Mesodermal cell (in vitro differentiated cells): ENCODE measurements at regions not wholly inside any gene's neighbourhood (a gene's known extent, or its start where the extent isn't known, plus 50 kb on each side); places are given as distances from the start of the nearest gene placed in this dataset.

Experiments used
- H3K27ac ChIP-seq: 2 replicates; pipeline ENCODE4 v1.7.0; 2013; ENCODE audit warnings: mild to moderate bottlenecking, low read depth, low read length, moderate library complexity; ENCODE audit not compliant: severe bottlenecking
- H3K36me3 ChIP-seq: 2 replicates; pipeline ENCODE4 v1.7.1; 2013; ENCODE audit warnings: mild to moderate bottlenecking, low read length, moderate library complexity; ENCODE audit not compliant: control insufficient read depth, insufficient read depth
- H3K4me1 ChIP-seq: one replicate; pipeline ENCODE4 v1.7.1; 2013; ENCODE audit warnings: mild to moderate bottlenecking, low read length; ENCODE audit not compliant: insufficient read depth, control insufficient read depth, poor library complexity, severe bottlenecking
- H3K4me3 ChIP-seq: 2 replicates; pipeline ENCODE4 v1.7.0; 2013; ENCODE audit warnings: low read length, control low read depth, mild to moderate bottlenecking; ENCODE audit not compliant: insufficient read depth, poor library complexity, severe bottlenecking; ENCODE audit errors: extremely low read depth
- H3K9me3 ChIP-seq: 2 replicates; pipeline ENCODE4 v1.7.1; 2013; ENCODE audit warnings: mild to moderate bottlenecking, low read length, moderate library complexity; ENCODE audit not compliant: control insufficient read depth
- WGBS, 2 experiments: methylation state at CpG; one replicate each; pipeline ENCODE4 v1.1.5; 2013; ENCODE audit warnings: missing lambda C conversion rate in 2 of 2; ENCODE audit not compliant: insufficient coverage in 2 of 2; 5-methylcytosine and 5-hydroxymethylcytosine counted together

DNA sequence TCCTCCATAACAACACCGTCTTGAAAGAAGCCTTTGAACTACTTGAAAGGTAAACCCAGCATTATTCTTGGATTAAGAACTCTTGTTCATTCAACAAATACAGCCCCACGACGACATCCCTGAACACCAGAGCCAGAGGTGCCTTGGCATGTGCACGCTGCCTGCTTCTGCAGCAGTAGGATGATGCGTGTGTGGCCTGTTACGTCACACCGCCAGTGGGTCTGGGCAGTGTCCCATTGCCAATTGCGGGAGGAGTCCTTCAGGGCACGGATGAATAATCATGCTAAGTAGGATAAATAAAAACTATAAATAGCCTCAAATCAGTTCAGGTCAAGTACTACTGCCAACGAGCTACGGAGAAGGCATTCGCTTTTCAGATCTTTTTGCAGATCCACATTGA is 380.5 kb downstream of the SHANK2 start:
- 93 to 95% methylated on average over 7 to 9 of the region's 12 CpGs for WGBS, 2 experiments
- no peaks in the 10 kb centered on the region for H3K36me3 ChIP-seq
- no peak overlapping the region for H3K4me3 ChIP-seq
- no peaks in the 10 kb centered on the region for H3K9me3 ChIP-seq
- no peak overlapping the region for H3K27ac ChIP-seq
- H3K4me1 ChIP-seq: peaks cover 7% of the 10 kb centered on the region

DNA sequence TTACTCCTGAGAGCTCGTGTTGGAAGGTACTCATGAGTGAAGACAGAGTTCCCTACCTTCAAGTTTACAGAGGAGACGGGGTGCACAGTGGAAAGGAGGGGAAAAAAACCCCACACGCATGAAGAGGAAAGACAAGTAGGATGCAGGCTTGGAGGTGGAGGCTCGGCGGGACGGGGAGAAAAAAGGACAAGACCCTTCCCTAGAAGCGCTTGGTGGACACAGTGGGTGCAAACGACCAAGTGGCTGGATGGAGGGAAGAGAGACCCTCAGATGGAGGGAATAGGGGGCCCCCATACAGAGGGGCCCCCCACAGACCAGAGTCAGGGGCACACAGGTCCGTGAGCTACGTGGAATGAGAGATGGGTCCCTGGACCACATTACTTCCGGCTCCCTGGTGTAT is 380.1 kb downstream of the SHANK2 start:
- WGBS, 2 experiments: 87 to 96% methylated on average over 10 to 11 of the region's 11 CpGs
- peaks cover 7% of the 10 kb centered on the region for H3K4me1 ChIP-seq
- no peaks in the 10 kb centered on the region for H3K36me3 ChIP-seq
- H3K27ac ChIP-seq: no peak overlapping the region
- H3K9me3 ChIP-seq: no peaks in the 10 kb centered on the region
- H3K4me3 ChIP-seq: no peak overlapping the region

DNA sequence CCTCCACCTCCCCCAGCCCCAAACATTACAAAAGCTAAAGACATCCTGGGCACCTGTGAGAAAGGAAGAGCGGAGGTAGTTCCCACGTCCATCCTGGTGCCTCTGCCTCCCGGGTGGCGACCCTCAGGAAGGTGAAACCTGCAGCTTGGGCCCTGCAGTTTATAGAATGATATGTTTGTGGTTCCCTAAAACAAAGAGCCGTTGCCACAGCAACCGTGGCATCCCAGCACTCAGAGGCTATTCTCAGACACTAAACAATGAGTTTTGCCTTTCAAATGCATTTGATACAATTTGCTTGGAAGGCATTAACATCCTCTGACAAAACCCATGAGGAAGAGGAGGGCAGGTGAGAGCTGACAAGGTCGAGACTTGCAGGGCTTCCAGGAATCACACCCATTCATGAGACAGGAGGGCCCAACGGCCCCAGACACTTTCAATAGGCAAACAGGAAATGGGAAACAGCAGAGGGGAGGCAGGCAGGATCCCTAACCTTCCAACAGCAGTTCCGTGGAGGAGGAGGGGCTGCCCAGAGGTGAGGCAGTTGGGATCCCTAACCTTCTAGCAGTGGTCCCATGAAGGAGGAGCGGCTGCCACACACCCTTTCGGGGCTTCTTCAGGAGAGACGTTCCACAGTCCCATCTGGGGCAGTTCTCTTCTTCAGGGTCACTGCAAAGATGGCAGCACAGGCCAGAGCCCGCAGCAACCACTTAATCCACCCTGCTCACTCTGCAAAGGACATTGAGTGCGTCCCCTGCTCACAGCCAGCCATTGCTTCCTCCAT is 379.2 kb downstream of the SHANK2 start:
- Histone ChIP-seq H3K36me3 (no peaks in the 10 kb centered on the region), H3K9me3 (no peaks in the 10 kb centered on the region), H3K4me3 (no peak overlapping the region), H3K27ac (peak overlapping the region; percentile 36), H3K4me1 (peaks cover 7% of the 10 kb centered on the region)
- 50 to 59% methylated on average over 11 to 13 of the region's 14 CpGs for WGBS, 2 experiments

DNA sequence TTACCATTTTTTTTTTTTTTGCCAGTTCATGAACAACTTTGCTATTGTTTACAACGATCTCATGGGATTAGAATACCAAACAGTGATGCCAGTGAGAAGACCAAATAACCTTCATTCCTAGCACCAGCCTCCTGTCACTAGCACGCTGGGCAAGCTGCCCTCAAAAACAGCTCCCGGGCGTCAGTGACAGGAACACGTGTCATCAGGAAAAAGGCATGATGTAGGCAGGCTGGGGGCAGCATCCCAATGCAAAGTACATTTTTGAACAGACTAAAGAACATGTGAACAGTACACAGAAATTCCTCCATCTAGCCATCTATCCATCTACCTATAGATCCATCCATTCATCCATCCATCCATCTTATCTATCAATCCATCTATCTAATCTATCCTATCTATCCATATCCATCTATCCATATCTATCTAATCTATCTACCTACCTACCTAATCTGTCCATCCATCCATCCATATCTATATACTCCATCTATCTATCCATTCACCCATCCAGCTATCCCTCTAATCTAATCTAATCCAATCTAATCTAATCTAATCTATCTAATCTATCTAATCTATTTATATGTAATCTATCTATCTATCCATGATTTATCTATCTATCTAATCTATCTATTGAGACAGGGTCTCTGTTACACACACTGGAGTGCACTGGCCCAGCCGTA is 378.5 kb downstream of the SHANK2 start:
- WGBS, 2 experiments: 83 to 96% methylated on average over 5 to 6 of the region's 6 CpGs

DNA sequence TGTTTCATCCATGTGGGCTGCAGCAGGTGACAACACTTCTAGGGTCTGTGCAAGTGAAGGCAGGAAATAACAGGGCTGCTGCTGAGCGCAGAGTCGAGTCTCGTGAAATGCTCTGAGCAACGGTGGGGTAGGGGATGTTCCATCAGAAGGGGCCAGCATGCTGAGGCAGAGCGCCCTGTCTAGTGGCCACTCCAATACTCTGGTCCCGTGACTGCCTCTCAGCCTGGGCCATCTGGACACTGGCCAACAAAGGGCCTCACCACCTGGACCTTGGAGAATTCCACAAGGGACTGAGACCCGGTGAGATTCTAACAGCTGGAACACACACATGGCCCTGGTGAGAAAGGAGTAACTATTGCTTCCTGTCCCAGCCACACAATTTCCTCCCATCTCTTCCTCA is 375.7 kb downstream of the SHANK2 start:
- Histone ChIP-seq H3K36me3 (no peaks in the 10 kb centered on the region), H3K9me3 (no peaks in the 10 kb centered on the region), H3K4me1 (peaks cover 7% of the 10 kb centered on the region), H3K4me3 (no peak overlapping the region), H3K27ac (no peak overlapping the region)
- WGBS, 2 experiments: 86 to 92% methylated on average over 6 of the region's 7 CpGs

More for the DNA sequence above, 378.5 kb downstream of the SHANK2 start:
- H3K4me3 ChIP-seq: no peak overlapping the region
- H3K27ac ChIP-seq: no peak overlapping the region
- H3K9me3 ChIP-seq: no peaks in the 10 kb centered on the region
- no peaks in the 10 kb centered on the region for H3K36me3 ChIP-seq
- H3K4me1 ChIP-seq: peaks cover 7% of the 10 kb centered on the region

DNA sequence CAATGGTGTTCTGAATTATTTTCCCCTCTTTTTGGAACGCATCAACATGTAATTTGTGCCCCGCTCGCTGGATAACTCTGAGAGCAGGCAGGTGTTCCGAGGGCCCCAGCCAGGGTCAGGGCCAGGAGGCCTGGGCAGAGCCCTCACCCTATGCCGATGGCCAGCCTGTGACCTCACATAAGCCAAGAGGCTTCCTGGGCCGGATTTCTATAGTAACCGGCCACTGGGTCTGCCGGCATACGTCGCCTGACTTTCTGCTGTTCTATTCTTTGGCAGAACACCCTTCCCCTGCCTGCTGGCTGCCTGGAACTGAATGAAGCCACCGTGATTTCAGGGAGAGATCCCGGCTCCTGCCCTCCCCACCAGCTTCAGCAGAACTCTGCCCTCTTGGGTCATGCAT is 375.2 kb downstream of the SHANK2 start:
- no peak overlapping the region for H3K4me3 ChIP-seq
- 93 to 94% methylated on average over 12 of the region's 12 CpGs for WGBS, 2 experiments
- peaks cover 7% of the 10 kb centered on the region for H3K4me1 ChIP-seq
- H3K36me3 ChIP-seq: no peaks in the 10 kb centered on the region
- no peak overlapping the region for H3K27ac ChIP-seq
- no peaks in the 10 kb centered on the region for H3K9me3 ChIP-seq

DNA sequence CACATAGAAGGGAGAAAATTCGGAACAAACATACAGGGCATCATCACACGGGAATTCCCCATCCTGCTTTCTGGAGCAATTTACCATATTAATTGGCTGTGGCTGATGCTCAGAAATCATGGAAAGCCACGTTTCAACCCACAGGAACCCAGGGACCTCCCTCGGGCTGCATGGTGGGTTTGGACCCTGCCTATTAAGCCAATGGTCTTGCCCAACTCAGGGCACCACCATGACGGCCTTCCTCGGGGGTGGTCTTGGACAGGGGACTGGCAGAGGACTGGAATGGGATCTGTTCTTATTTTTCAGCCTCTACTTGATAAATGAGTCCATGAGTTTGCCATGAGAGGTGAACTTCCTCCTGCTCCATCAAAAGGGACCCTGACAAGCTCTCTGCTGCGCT is 374.0 kb downstream of the SHANK2 start:
- 89 to 91% methylated on average over 6 to 7 of the region's 7 CpGs for WGBS, 2 experiments
- Histone ChIP-seq H3K27ac (no peak overlapping the region), H3K36me3 (no peaks in the 10 kb centered on the region), H3K4me1 (peaks cover 3% of the 10 kb centered on the region), H3K9me3 (no peaks in the 10 kb centered on the region), H3K4me3 (no peak overlapping the region)

DNA sequence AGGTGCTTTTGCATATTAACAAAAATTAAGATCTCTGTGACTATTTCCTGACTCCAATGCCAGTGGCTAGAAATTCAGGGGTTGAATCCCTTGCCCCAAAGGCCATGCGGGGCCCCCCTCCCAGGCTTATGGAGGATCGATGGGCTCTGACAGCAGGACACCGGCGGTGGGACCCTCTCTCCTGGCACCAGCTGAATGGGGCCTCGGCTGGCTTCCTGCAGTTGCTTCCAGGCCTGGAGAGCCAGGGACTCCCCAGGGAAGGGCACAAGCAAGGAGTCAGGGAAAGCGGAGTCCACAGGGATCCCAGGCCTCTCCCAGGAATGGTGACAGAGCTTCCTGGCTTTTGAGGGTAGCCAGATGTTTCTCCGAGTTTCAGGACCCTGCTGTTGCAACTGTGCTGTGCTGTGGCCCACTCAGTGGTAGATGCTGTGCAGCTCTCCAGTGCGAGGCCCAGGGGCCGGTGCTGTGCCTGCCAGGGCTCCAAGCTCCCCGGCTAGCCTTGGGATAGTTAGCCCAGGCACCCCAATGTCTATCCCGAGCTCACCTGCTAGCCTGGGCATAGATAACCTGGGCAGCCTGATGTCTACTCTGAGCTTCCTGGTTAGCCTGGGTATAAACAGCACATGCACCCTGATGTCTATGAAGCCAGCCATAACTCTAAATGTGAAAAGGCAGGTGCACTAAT is 372.6 kb downstream of the SHANK2 start:
- Histone ChIP-seq H3K4me1 (no peaks in the 10 kb centered on the region), H3K9me3 (no peaks in the 10 kb centered on the region), H3K36me3 (no peaks in the 10 kb centered on the region), H3K27ac (no peak overlapping the region), H3K4me3 (no peak overlapping the region)
- WGBS, 2 experiments: 80 to 91% methylated on average over 11 of the region's 11 CpGs

DNA sequence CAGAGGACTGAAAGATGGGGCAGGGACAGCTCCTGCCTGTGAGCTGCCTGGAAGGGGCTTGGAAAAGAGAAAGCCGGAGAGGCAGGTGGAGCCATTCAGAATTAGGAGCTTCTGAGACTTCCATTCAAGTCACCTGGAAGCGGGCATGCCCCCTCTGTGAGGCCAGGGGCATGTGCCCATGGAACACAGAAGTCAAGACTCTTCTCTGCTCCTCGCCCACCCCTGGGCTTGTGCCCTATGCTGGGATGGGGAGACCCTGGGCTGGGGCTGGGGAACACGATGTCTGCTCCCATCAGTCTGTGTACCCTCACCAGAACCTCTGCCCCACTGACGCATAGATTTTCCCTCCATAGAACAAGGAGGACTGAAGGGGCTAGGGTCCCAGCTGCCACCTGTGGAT is 372.0 kb downstream of the SHANK2 start:
- 85 to 95% methylated on average over 2 to 4 of the region's 5 CpGs for WGBS, 2 experiments

DNA sequence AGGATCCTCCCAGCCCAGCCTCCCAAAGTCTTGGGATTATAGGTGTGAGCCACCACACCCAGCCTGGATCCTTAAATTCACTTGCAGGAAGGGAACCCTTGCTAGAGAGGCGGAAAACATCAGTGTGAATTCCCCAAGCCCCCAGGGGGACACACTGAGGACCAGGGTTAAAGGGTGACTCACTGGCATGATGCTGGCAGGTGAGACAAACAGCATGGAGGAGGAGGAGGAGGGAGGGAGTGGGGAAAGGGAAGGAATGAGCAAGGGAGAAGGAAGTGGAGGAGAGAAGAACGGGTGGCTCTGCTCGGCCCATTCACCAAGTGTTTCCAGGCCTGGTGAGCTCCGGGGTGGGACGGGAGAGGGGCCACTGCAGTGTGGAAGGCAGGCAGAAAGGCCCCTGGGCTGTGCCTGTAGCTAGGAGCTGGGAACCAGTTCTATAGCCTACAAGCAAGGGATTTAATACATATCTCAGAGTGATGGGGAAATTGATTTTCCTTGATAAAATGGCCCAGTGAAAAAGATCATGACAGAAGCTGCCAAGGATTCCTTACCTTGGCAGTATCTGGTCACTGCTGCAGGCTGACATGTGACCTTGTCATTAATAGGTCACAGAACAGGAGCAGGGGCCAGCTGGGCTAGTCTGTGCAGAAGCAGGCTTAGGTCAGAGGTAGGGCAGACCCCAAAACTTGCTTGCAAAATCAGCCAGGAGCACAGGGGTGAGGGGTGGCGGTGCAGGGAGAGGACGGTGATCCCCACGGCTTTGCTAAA is 370.2 kb downstream of the SHANK2 start:
- no peak overlapping the region for H3K27ac ChIP-seq
- H3K36me3 ChIP-seq: no peaks in the 10 kb centered on the region
- WGBS, 2 experiments: 78 to 83% methylated on average over 7 to 8 of the region's 8 CpGs
- H3K4me1 ChIP-seq: no peaks in the 10 kb centered on the region
- H3K4me3 ChIP-seq: no peak overlapping the region
- no peaks in the 10 kb centered on the region for H3K9me3 ChIP-seq

More for the DNA sequence above, 372.0 kb downstream of the SHANK2 start:
- Histone ChIP-seq H3K36me3 (no peaks in the 10 kb centered on the region), H3K4me3 (no peak overlapping the region), H3K9me3 (no peaks in the 10 kb centered on the region), H3K4me1 (no peaks in the 10 kb centered on the region), H3K27ac (no peak overlapping the region)
